GM19455 (cell line): ENCODE measurements at regions not wholly inside any gene's neighbourhood (a gene's known extent, or its start where the extent isn't known, plus 50 kb on each side); places are given as distances from the start of the nearest gene placed in this dataset.

Experiments used
- ATAC-seq: cut with Tn5 transposase; IDR thresholded peaks from one replicate; pipeline ENCODE4 v1.9.1; 2021; ENCODE audit not compliant: unreplicated experiment

GRCh38 chr16:82567175-82567574 is 59.6 kb upstream of the CDH13 start:
- ATAC-seq, result no peak

- ATAC-seq, result no peak
Observed at GRCh38 chr16:82563401-82563800, 63.4 kb upstream of the CDH13 start.

GRCh38 chr16:82562183-82562683 is 64.5 kb upstream of the CDH13 start:
- ATAC-seq, result no peak

GRCh38 chr16:82560805-82561325 is 65.9 kb upstream of the CDH13 start:
- no peak for ATAC-seq

- no peak for ATAC-seq
Observed at GRCh38 chr16:82544378-82545160, 82.2 kb upstream of the CDH13 start.

- no peak for ATAC-seq
Observed at GRCh38 chr16:82542714-82543113, 84.1 kb upstream of the CDH13 start.

- no peak for ATAC-seq
Observed at GRCh38 chr16:82541103-82541502, 85.7 kb upstream of the CDH13 start.

- ATAC-seq, result no peak
Observed at GRCh38 chr16:82535764-82536163, 91.0 kb upstream of the CDH13 start.

- ATAC-seq, result no peak
Observed at GRCh38 chr16:82535262-82535661, 91.5 kb upstream of the CDH13 start.

- ATAC-seq, result no peak
Observed at GRCh38 chr16:82533189-82533588, 93.6 kb upstream of the CDH13 start.

GRCh38 chr16:82530883-82531282 is 95.9 kb upstream of the CDH13 start:
- ATAC-seq, result no peak

- ATAC-seq, result no peak
Observed at GRCh38 chr16:82527101-82527500, 99.7 kb upstream of the CDH13 start.

- ATAC-seq, result no peak
Observed at GRCh38 chr16:82524976-82525375, 101.8 kb upstream of the CDH13 start.

GRCh38 chr16:82523815-82524214 is 103.0 kb upstream of the CDH13 start:
- no peak for ATAC-seq

- no peak for ATAC-seq
Observed at GRCh38 chr16:82522026-82522425, 104.7 kb upstream of the CDH13 start.

- no peak for ATAC-seq
Observed at GRCh38 chr16:82518811-82519210, 108.0 kb upstream of the CDH13 start.

GRCh38 chr16:82514262-82514661 is 112.5 kb upstream of the CDH13 start:
- ATAC-seq, result no peak

GRCh38 chr16:82510789-82511305 is 115.9 kb upstream of the CDH13 start:
- ATAC-seq, result no peak

GRCh38 chr16:82509691-82510430 is 116.9 kb upstream of the CDH13 start:
- ATAC-seq, result no peak

GRCh38 chr16:82506692-82507670 is 119.8 kb upstream of the CDH13 start:
- no peak for ATAC-seq

GRCh38 chr16:82504836-82505235 is 121.9 kb upstream of the CDH13 start:
- ATAC-seq, result no peak
